Colon (tissue), 2 donors: ENCODE measurements at regions not wholly inside any gene's neighbourhood (a gene's known extent, or its start where the extent isn't known, plus 50 kb on each side); places are given as distances from the start of the nearest gene placed in this dataset.
"Not testable (repeated sequence)": the region's sequence is repeated elsewhere in the genome, so short reads cannot be mapped to it uniquely, and the experiment has no call there.

Experiments
- FAIRE-seq: peaks from 2 replicates; lab custom pipeline; 2012; peaks lifted over from hg19 to GRCh38; lab: Jason Lieb, UNC
- donor health status: control.
- donor health status: control.

DNA sequence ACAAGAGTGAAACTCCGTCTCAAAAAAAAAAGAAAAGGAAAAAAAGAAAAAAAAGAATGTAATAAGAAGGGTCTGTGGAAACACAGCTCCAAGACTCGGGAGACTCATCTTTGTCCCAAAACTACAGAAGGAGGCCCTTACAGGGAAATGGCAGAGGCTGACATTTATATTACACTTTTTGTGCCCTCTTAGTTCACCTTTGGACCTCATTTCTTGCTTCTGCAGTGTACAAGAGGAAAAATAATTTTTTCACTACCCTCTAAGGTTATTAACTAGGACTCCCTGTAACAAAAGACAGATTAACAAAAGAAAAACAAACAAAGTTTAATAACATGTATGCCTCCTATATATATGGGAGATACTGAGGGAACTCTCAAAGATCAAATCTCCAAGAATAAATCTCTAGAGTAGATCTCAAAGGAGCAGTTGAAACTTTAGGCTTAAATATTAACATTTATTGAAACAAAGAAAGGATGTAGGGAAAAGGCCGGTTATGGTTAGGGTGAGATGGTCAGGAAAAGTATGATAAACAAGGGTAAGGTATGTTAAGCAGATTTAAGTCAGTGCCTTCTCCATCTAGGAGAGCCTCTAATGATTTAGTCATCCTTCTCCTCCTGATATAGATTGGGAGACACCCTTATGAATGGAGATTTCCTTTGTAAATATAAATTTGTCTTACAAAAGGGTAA, 121.3 kb upstream of the JADE1 start:
- FAIRE-seq = no peak

DNA sequence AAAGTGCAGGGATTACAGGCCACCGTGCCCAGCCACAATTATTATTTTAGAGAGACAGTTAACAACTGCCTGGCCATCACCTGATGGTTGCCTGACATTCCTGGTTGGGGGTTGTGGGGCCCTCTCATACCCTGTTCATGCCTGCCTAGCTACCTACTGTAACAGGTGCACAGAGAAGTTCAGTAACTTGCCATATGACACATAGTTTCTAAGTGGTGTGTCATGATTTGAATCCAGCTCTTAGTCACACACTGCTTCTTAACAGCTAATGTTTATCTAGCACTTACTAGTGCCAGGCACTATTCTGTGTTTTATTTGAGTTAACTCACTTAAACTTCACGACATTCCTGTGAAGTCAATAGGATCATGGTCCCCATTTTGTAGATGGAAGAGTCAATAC, 122.7 kb upstream of the JADE1 start:
- FAIRE-seq = no peak

DNA sequence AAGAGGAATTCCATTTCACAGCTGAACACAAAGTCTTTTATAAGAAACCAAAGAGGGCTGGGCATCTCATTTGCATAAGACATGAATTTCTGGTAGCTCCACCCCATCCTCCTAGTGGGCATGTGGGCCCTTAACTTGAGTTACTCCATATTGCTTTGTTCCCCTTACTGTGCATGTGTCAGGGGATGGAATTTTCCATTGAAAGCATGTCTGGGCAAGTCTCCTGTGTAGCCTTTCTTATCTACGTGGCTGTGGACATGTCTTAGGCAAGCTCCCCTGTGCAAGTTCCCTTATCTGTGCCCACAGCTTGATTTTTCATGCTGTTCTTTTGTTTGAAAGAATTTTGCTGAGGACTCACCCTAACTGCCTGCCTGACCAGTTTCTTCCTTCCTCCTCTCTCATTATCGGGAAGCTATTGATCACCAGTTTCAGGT, 123.5 kb upstream of the JADE1 start:
- FAIRE-seq = no peak

DNA sequence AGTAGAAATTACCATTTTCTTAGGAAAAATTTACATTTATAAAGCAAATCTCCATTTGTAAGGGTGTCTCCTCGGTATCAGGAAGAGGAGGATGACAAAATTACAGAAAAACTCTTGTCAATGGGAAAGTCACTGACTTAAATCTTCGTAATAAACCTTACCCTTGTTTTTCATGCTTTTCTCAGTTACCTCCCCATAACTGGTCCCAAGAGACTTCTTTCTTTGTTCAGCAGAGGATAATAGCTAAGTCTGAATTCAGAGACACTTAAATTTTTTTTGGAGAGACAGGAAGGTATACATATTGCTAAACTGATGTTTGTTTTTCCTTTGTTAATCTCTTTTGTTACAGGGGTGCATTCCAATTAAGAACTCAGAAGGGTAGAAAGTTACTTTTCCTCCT, 125.5 kb upstream of the JADE1 start:
- FAIRE-seq = no peak

DNA sequence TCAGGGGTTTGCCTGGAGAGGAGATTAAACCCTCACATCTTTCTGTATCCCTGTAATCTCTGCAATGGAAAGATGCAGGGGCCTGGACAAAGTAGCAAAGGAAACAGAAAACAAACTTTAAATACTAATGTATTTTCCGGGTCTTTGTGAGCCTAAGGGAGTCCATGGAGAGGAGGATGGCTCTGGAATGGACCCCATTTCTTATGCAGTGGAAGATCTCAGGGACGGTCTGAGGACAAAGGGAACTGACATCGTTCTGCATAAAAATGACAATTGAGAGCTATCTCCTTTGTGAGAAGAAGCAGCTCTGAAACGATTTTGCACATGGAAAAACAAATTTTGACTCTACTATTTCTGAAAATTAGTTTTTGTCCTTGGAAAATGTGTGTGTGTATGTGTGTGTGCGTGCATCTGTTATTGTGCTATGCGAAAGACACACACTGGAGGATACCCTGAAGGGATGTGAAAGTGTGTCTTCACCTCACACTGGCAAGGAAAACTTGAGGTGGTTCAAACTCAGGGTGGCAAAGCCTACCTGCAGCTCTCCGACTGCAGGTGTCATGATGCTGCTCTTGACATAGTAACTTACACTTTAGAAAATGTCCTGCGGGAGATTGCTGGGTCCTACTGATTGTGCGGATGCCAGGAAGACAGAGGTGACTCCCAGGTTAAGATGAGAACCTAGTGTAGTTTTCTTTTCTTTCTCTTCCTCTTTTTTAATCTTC, 126.4 kb upstream of the JADE1 start:
- FAIRE-seq = no peak

DNA sequence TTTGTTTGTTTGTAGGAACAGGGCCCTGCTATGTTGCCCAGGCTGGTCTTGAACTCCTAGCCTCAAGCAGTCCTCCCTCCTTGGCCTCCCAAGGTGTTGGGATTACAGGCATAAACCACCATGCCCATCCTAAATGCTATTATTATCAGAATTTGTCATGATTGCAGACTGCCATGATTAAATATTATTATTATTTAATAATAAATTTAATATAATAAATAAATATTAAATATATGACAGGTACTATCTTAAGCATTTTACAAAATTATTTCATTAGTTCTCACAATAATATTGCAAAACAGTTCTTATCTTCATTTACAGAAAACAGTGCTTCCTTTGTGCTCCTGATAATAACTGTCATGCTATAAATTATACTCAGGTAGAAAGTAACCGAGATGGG, 133.4 kb upstream of the JADE1 start:
- FAIRE-seq = no peak

DNA sequence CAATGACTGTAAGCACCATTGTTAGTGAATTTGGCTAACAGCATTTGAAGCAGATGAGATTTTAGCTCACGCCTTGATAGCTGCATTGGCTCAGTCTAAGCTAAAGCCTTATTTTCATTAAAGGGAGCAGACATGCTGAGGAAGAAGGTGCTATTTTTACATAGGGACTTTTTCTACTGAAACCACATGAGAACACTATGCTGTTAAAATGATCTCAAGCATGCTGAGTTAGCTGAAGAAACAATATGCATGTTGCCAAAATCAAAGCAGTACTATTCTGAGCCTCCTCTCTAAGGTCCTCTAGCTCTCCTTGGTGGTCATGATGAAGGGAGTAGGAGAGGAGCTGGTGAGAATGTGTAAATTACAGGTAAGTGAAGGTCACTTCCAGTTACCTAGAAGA, 134.4 kb upstream of the JADE1 start:
- FAIRE-seq = no peak

DNA sequence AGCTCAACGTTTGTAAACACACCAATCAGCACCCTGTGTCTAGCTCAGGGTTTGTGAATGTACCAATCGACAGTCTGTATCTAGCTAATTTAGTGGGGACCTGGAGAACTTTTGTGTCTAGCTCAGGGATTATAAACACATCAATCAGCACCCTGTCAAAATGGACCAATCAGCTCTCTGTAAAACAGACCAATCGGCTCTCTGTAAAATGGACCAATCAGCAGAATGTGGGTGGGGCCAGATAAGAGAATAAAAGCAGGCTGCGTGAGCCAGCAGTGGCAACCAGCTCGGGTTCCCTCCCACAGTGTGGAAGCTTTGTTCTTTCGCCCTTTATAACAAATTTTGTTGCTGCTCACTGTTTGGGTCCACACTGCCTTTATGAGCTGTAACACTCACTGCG, 136.3 kb upstream of the JADE1 start:
- not testable (repeated sequence) for FAIRE-seq

DNA sequence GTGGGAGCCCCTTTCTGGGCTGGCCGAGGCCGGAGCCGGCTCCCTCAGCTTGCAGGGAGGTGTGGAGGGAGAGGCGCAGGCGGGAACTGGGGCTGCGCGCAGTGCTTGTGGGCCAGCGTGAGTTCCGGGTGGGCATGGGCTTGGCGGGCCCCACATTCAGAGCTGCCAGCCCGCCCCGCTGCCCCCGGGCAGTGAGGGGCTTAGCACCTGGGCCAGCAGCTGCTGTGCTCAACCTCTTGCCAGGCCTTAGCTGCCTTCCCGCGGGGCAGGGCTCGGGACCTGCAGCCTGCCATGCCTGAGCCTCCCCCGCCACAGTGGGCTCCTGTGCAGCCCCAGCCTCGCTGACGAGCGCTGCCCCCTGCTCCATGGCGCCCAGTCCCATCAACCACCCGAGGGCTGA, 136.9 kb upstream of the JADE1 start:
- FAIRE-seq = not testable (repeated sequence)

DNA sequence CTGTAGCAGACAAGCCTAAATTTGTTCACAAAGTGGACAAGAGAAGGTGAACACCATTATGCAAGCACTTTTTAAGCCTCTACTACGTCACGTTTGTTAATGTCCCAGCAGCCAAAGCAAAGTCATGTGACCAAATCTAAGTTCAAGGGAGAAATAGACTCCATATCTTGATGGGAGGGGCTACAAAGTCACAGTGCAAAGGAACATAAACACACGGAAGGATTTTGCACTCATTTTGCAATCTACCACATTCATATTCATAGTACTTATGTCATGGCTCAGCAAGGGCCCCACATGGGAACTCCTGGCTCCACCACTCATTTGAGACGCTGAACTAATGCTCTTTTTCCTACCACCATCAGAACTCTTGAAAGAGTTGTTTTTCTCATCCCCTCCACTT, 139.0 kb upstream of the JADE1 start:
- no peak for FAIRE-seq

DNA sequence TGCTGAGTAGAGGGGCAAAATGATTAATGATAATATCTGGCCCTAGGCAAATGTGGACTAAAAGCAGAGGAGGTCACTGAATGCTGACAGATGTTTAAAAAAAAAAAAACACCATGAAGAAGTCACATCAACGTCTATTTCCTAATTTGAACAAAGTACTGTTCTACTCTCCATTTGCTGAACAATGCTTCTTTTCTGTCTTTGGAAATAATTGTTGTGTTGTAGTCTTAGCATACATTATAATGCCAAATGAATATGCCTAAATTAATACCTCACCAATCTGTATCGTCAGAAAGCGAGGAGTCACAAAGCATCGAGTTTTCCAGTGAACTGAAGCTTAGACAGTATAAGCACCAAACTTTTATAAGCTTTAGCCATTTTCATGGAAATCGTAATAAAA, 140.9 kb upstream of the JADE1 start:
- no peak for FAIRE-seq

DNA sequence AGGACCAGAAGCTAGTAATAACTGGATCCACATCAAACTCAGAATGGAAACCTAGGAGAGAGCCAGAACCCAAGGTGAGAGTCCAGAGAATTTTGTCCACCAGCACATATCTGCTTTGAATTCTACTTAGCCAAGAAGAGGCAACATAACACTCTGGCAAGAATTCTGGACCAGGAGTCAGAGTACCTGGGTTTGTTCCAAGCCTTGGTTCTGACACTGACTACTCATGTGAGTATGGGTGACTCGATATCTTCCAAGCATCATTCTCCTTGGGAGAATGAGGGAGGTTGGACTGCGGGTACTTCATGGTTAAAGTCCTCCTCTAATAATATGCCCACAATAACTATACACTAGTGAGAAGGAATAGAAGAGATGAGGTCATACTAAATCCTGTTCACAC, 144.0 kb upstream of the JADE1 start:
- no peak for FAIRE-seq

DNA sequence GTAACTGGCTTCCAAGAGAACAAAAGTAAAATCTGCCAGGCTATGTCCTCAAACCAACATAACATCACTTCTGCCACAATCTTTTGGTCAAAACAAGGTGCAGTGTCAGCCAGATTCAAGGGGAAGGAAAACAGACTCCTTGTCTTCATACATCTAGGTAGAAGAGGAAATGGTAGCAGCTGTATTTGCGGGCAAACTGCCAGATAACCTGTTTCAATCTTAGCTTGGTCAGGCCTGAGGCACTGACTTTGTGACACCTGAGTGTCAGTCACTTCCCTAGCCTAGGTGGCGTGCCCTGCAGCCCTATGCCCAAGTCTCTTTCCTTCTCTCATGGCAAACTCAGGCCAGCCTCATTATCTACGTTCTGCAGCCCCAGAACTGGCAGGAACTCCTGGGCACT, 146.2 kb upstream of the JADE1 start:
- no peak for FAIRE-seq

DNA sequence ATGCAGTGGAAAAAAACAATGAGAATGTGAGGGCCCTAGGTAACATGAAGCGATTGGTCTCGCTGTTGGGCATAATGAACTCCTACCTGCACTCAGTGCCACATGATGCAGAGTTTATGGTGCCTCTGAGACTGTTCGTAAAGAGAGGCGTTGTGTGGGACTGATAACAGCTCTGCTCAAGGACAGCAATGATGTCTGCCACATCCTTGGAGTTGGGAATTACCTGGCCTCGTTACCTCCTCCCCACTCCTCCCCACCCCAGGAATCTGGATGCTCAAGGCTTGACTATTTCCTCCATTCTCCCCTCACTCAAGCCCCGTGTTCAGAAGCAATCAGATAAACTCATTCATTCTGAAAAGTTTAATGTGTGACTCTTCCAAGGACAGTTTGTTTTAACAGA, 148.0 kb upstream of the JADE1 start:
- no peak for FAIRE-seq

DNA sequence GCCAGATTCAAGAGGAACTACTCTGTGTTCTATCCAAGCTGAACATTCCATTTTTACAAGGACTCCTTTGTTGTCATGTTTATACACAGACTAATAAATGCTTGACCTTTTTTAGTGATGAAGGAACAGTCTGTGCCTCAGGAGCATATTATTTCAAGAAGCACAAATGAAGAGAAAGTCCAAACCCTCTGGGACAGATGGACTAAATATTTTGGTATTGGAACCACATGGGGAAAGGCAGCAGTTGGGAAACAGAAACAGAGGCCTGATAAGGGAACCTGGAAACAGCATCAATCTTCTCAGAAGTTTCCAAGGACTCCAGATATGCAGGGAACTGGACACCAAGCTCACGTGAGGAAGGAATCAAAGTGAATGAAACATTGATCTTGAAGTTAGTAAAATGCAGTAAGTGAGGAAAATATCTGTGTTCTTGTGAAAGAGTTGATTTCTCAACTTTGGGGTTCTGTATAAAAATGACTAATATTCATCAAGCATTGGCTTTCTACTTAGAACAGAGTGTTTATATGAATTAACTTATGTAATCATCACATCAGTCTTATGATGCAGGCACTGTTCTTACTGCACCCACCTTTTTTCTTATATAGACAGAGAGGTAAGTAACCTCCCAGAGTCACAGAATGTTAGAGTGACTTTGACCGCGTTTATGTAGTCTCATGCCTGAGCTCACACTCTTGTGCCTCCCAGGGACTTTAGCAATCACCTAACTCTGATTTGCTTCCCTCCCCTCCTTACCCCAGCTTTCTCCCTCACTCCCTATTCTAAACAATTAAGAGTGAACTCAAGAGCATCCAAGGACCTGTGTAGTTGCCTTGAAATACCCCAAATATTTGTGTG, 148.9 kb upstream of the JADE1 start:
- FAIRE-seq = no peak

DNA sequence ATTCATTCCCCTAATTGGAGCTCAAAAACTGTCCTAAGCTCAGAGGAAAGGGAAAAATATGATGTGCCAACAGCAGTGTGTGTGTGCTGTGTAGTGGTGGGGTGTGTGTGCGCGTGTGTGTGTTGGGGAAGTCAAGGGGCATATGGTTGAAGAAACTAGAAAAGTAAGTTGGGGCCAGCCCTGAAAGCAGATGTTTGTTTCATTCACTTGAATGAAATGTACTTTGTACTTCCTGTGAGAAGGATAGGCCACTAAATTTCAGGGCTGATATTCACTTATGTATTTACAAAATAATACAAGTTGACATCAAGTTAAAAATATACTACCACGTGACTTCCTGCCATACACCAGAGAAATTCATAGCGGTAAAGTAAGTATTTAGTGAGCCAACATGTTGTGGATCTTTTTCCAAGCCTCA, 151.3 kb upstream of the JADE1 start:
- FAIRE-seq = no peak

DNA sequence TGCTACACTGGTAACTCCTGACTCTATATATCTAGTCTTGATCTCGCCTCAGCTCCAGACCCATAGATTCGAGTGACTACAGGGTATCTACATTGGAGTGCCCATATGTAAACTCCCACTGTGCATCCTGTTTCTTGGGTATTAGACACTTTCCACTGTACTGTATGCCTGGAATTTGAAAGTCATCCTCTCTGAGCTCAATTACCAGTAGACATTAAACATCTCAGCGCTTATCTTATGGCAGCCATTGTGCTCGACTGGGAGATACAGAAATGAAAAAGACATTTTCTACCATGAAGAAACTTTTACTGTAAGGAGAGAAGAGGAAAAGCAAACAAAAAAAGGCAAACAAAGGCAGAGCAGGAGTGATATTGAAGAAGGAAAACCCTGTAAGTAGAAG, 151.9 kb upstream of the JADE1 start:
- no peak for FAIRE-seq

DNA sequence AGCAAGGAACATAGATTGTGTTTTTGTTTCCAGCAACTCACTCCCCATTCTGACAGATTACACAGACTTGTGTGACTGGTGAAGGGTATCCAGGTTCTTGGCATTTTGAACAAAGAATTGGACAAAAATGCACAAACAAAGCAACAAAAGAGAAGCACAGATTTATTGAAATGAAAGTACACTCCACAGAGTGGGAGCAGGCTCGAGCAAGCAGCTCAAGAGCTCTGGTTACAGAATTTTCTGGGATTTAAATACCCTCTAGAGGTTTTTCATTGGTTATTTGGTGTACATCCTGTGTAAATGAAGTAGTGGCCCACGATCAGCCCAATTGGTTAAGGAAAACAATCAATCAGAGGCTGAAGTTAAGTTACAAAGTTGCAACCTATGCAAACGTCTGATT, 155.0 kb upstream of the JADE1 start:
- FAIRE-seq = no peak

DNA sequence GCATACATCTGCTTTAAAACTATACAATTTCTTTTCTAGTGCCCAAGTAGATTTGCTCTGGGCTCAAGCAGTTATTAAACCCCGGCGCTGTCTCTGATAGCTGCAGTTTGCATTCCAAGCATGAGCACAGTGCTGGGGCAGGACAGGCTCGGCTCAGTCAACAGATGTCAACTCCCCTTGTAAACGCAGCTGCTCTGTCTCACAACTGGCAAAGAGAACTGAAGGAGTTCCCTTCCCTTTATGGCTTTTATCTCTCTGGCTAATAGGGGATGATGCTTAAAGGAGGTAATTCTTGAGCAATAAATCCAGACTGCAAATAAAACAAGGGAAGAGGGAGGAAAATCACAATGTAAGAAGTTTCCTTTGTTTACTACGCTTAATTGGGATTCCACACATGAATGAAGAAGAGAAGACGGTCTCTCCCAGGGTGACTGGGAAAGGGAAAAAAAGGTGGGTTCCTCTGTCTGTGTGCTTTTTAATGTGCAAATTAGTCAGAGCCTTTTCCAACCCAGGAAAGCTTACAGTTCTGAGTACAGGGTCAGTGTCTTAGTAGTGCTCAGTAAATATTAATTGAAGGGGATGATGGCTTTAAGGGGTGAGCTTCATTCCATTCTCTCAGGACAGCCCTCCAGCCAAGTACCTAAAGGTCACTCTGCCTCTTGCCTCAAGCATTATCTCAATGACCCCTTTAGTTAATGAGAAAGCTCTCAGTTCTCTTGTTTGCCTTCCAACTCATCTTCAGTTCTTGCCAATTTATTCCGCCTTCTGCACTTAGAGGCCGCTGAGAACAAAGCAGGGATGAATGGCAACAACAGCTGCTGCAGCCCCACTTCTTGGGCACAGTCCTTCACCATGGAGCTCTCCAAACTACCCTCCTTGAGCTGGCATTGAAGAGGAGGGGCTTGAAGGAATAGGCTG, 155.7 kb upstream of the JADE1 start:
- no peak for FAIRE-seq

DNA sequence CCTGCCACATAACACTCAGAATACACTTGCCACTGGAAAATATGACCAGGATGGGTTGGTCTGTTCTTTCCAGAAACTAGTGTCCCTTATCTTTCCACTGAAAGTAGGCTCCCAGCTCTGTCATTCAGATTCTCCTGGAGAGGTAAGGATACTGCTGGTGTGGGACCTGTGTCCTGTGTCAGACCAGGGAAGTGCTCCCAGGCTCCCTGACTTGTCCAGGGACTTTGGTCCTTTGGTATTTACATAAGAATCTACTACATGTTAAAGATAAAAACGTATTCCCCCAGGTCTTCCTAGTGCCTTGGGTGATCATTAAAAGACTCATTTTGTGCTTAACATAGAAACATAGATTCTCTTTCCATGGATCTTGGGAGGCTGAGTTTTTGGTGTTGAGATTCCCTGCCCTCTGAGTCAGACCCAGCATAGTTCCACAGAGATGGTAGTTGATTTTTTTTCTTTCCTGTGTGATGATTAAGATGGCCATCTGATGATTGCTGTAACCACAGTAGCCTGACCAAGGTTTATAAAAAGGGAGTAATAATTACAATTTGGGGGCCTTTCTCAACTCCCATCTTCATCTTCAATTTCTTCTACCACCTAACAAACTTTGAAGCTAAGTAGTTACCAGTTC, 159.8 kb upstream of the JADE1 start:
- no peak for FAIRE-seq

DNA sequence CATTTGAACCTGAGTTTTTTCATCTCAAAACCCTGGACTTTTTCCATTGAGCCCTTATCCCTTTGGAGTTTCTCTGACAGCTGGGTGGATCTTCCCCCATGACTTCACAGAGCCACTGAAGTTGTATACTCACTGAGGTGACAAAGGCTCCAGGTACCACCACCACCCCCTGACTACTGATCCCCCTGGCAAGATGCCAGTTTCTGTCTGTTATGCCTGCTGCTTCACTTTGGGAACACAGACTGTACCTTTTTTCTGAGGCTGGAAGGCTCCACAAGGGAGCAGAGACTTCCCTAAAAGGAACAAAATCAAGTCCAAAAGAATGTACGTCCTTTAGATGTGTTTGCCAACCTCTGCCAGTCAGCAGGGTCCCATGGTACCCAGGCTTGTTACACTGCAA, 160.3 kb upstream of the JADE1 start:
- FAIRE-seq = no peak

DNA sequence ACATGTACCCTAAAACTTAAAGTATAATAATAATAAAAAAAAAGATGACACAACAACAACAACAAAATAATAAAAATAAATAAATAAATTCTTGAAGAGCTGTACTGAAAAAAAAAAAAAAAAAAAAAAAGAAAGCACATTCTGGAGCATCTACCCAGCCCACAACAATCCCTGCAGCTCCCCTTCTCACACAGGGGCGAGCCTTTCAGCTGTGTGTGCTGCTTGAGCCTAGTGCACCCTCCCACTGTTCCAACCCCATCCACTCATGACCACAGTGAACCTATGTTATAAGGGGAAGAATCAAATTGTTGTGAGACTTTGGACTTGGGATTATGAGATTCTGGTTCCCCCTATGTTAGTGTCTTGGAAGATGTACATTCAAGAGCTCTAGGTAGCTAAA, 161.5 kb upstream of the JADE1 start:
- FAIRE-seq = no peak
